ENCODE measurements at regions not wholly inside any gene's neighbourhood (a gene's known extent, or its start where the extent isn't known, plus 50 kb on each side); places are given as distances from the start of the nearest gene placed in this dataset.
"Not testable (repeated sequence)": the region's sequence is repeated elsewhere in the genome, so short reads cannot be mapped to it uniquely, and the experiment has no call there.

GRCh38 chr4:12452291-12452690, 1023.6 kb upstream of the HS3ST1 start:
- Mint-ChIP-seq H3K36me3 (ENCODE audit: low read depth) (no peaks in the 10 kb centered on the region), H3K9me3 (peaks cover 53% of the 10 kb centered on the region), H3K27me3 (no peaks in the 10 kb centered on the region), H3K27ac (no peak overlapping the region), H3K4me1 (ENCODE audit: low read depth) (no peaks in the 10 kb centered on the region), H3K4me3 (no peak overlapping the region)
- intact Hi-C loops (cut with micrococcal nuclease): no loop called here

GRCh38 chr4:12447451-12447850, 1018.8 kb upstream of the HS3ST1 start:
- no peak overlapping the region for H3K4me3 Mint-ChIP-seq
- no peaks in the 10 kb centered on the region for H3K36me3 Mint-ChIP-seq (ENCODE audit: low read depth)
- peaks cover 61% of the 10 kb centered on the region for H3K9me3 Mint-ChIP-seq
- H3K27me3 Mint-ChIP-seq: no peaks in the 10 kb centered on the region
- intact Hi-C loops (cut with micrococcal nuclease): no loop called here
- H3K27ac Mint-ChIP-seq: no peak overlapping the region
- H3K4me1 Mint-ChIP-seq (ENCODE audit: low read depth): no peaks in the 10 kb centered on the region

GRCh38 chr4:12446657-12447185, 1018.0 kb upstream of the HS3ST1 start:
- no peaks in the 10 kb centered on the region for H3K4me1 Mint-ChIP-seq (ENCODE audit: low read depth)
- H3K27ac Mint-ChIP-seq: no peak overlapping the region
- H3K36me3 Mint-ChIP-seq (ENCODE audit: low read depth): no peaks in the 10 kb centered on the region
- no peaks in the 10 kb centered on the region for H3K27me3 Mint-ChIP-seq
- peaks cover 62% of the 10 kb centered on the region for H3K9me3 Mint-ChIP-seq
- no peak overlapping the region for H3K4me3 Mint-ChIP-seq
- intact Hi-C loops (cut with micrococcal nuclease): no loop called here

- Mint-ChIP-seq H3K36me3 (ENCODE audit: low read depth) (no peaks in the 10 kb centered on the region), H3K4me1 (ENCODE audit: low read depth) (no peaks in the 10 kb centered on the region), H3K27me3 (no peaks in the 10 kb centered on the region), H3K4me3 (no peak overlapping the region), H3K9me3 (peaks cover 62% of the 10 kb centered on the region), H3K27ac (no peak overlapping the region)
- intact Hi-C loops (cut with micrococcal nuclease): no loop called here
These were observed 1017.6 kb upstream of the HS3ST1 start for GRCh38 chr4:12446256-12446655.

- Mint-ChIP-seq H3K4me1 (ENCODE audit: low read depth) (no peaks in the 10 kb centered on the region), H3K9me3 (peaks cover 60% of the 10 kb centered on the region)
These were observed 1017.1 kb upstream of the HS3ST1 start for GRCh38 chr4:12445711-12446235.

GRCh38 chr4:12439633-12440305, 1011.1 kb upstream of the HS3ST1 start:
- intact Hi-C loops (cut with micrococcal nuclease): no loop called here

More at GRCh38 chr4:12445711-12446235, 1017.1 kb upstream of the HS3ST1 start:
- Mint-ChIP-seq H3K27ac (no peak overlapping the region), H3K36me3 (ENCODE audit: low read depth) (no peaks in the 10 kb centered on the region), H3K4me3 (no peak overlapping the region), H3K27me3 (no peaks in the 10 kb centered on the region)
- intact Hi-C loops (cut with micrococcal nuclease): no loop called here

GRCh38 chr4:12431259-12431658, 1002.6 kb upstream of the HS3ST1 start:
- H3K4me1 Mint-ChIP-seq (ENCODE audit: low read depth); intact Hi-C loops (cut with micrococcal nuclease); H3K27ac Mint-ChIP-seq; H3K36me3 Mint-ChIP-seq (ENCODE audit: low read depth); H3K27me3 Mint-ChIP-seq; H3K4me3 Mint-ChIP-seq: not testable (repeated sequence)
- H3K9me3 Mint-ChIP-seq: peaks cover 52% of the 10 kb centered on the region

More at GRCh38 chr4:12439633-12440305, 1011.1 kb upstream of the HS3ST1 start:
- H3K4me1 Mint-ChIP-seq (ENCODE audit: low read depth): no peaks in the 10 kb centered on the region
- H3K36me3 Mint-ChIP-seq (ENCODE audit: low read depth): no peaks in the 10 kb centered on the region
- no peak overlapping the region for H3K27ac Mint-ChIP-seq
- H3K27me3 Mint-ChIP-seq: no peaks in the 10 kb centered on the region
- H3K4me3 Mint-ChIP-seq: no peak overlapping the region
- H3K9me3 Mint-ChIP-seq: peaks cover 44% of the 10 kb centered on the region

GRCh38 chr4:12421364-12421763, 992.7 kb upstream of the HS3ST1 start:
- Mint-ChIP-seq H3K27me3 (no peaks in the 10 kb centered on the region), H3K9me3 (peaks cover 26% of the 10 kb centered on the region), H3K4me3 (no peak overlapping the region), H3K4me1 (ENCODE audit: low read depth) (no peaks in the 10 kb centered on the region), H3K36me3 (ENCODE audit: low read depth) (no peaks in the 10 kb centered on the region), H3K27ac (no peak overlapping the region)
- intact Hi-C loops (cut with micrococcal nuclease): no loop called here

GRCh38 chr4:12416755-12417154, 988.1 kb upstream of the HS3ST1 start:
- Mint-ChIP-seq H3K27ac (no peak overlapping the region), H3K27me3 (no peaks in the 10 kb centered on the region), H3K4me1 (ENCODE audit: low read depth) (no peaks in the 10 kb centered on the region), H3K36me3 (ENCODE audit: low read depth) (no peaks in the 10 kb centered on the region), H3K4me3 (no peak overlapping the region), H3K9me3 (peaks cover 15% of the 10 kb centered on the region)
- intact Hi-C loops (cut with micrococcal nuclease): no loop called here

GRCh38 chr4:12414181-12414812, 985.6 kb upstream of the HS3ST1 start:
- intact Hi-C loops (cut with micrococcal nuclease): no loop called here
- no peak overlapping the region for H3K27ac Mint-ChIP-seq
- H3K4me1 Mint-ChIP-seq (ENCODE audit: low read depth): no peaks in the 10 kb centered on the region
- no peaks in the 10 kb centered on the region for H3K27me3 Mint-ChIP-seq
- no peaks in the 10 kb centered on the region for H3K9me3 Mint-ChIP-seq
- H3K4me3 Mint-ChIP-seq: no peak overlapping the region
- H3K36me3 Mint-ChIP-seq (ENCODE audit: low read depth): no peaks in the 10 kb centered on the region

- H3K36me3 Mint-ChIP-seq (ENCODE audit: low read depth): no peaks in the 10 kb centered on the region
- H3K4me1 Mint-ChIP-seq (ENCODE audit: low read depth): no peaks in the 10 kb centered on the region
- H3K27ac Mint-ChIP-seq: no peak overlapping the region
- H3K9me3 Mint-ChIP-seq: peaks cover 7% of the 10 kb centered on the region
- no peak overlapping the region for H3K4me3 Mint-ChIP-seq
- intact Hi-C loops (cut with micrococcal nuclease): no loop called here
- H3K27me3 Mint-ChIP-seq: no peaks in the 10 kb centered on the region
These were observed 982.4 kb upstream of the HS3ST1 start for GRCh38 chr4:12411072-12411471.

- peaks cover 7% of the 10 kb centered on the region for H3K9me3 Mint-ChIP-seq
- H3K27me3 Mint-ChIP-seq: no peaks in the 10 kb centered on the region
- no peaks in the 10 kb centered on the region for H3K36me3 Mint-ChIP-seq (ENCODE audit: low read depth)
- no peaks in the 10 kb centered on the region for H3K4me1 Mint-ChIP-seq (ENCODE audit: low read depth)
- no peak overlapping the region for H3K4me3 Mint-ChIP-seq
- H3K27ac Mint-ChIP-seq: no peak overlapping the region
- intact Hi-C loops (cut with micrococcal nuclease): no loop called here
These were observed 981.0 kb upstream of the HS3ST1 start for GRCh38 chr4:12409507-12410190.

- Mint-ChIP-seq H3K36me3 (ENCODE audit: low read depth) (no peaks in the 10 kb centered on the region), H3K4me3 (no peak overlapping the region)
These were observed 979.7 kb upstream of the HS3ST1 start for GRCh38 chr4:12408364-12408763.

GRCh38 chr4:12403175-12403574, 974.5 kb upstream of the HS3ST1 start:
- Mint-ChIP-seq H3K36me3 (ENCODE audit: low read depth) (no peaks in the 10 kb centered on the region), H3K4me3 (no peak overlapping the region), H3K9me3 (peaks cover 30% of the 10 kb centered on the region), H3K27me3 (no peaks in the 10 kb centered on the region), H3K27ac (no peak overlapping the region), H3K4me1 (ENCODE audit: low read depth) (no peaks in the 10 kb centered on the region)
- intact Hi-C loops (cut with micrococcal nuclease): no loop called here

More at GRCh38 chr4:12408364-12408763, 979.7 kb upstream of the HS3ST1 start:
- Mint-ChIP-seq H3K27ac (no peak overlapping the region), H3K4me1 (ENCODE audit: low read depth) (no peaks in the 10 kb centered on the region), H3K9me3 (peaks cover 11% of the 10 kb centered on the region), H3K27me3 (no peaks in the 10 kb centered on the region)
- intact Hi-C loops (cut with micrococcal nuclease): no loop called here
